Transverse colon (tissue), 4 donors: ENCODE measurements at regions not wholly inside any gene's neighbourhood (a gene's known extent, or its start where the extent isn't known, plus 50 kb on each side); places are given as distances from the start of the nearest gene placed in this dataset.

Source experiments
- DNase-seq: peaks from one replicate; pipeline ENCODE4 v3.0.0-alpha.2; 2019
- H3K27ac ChIP-seq, 4 donors: fragments of 200-600 bp; sonication (generic); 2 replicates each; pipeline ENCODE4 v1.5.1; 2016 to 2018; ENCODE audit warnings: inconsistent platforms in 4 of 4
- H3K27me3 ChIP-seq: fragments of 200-600 bp; sonication (generic); 2 replicates; pipeline ENCODE4 v1.5.1; 2017; ENCODE audit warnings: inconsistent platforms
- H3K36me3 ChIP-seq, 4 donors: fragments of 200-600 bp; sonication (generic); 2 replicates each; pipeline ENCODE4 v1.5.1; 2017 to 2019; ENCODE audit warnings: inconsistent platforms in 4 of 4
- H3K4me1 ChIP-seq, 4 donors: fragments of 200-600 bp; sonication (generic); 2 replicates each; pipeline ENCODE4 v1.5.1; 2017 to 2020; ENCODE audit warnings: inconsistent platforms in 4 of 4
- H3K4me3 ChIP-seq, 4 donors: fragments of 200-600 bp; sonication (generic); 1 replicate in 1 of 4; 2 replicates in 3 of 4; pipeline versions ENCODE4 v1.5.1 to v1.6.1; 2017 to 2019; ENCODE audit warnings: inconsistent platforms in 4 of 4
- H3K9me3 ChIP-seq, 2 donors: fragments of 200-600 bp; sonication (generic); 2 replicates each; pipeline ENCODE4 v1.5.1; 2017 to 2019; ENCODE audit warnings: inconsistent platforms in 2 of 2
- EP300 ChIP-seq: sonication (generic); formaldehyde crosslinking; IDR thresholded peaks from one replicate; pipeline ENCODE4 v1.6.1; 2017; ENCODE audit warnings: antibody characterized with exemption, low read depth
- POLR2A ChIP-seq: fragments of 450-650 bp; IDR thresholded peaks from one replicate; pipeline ENCODE4 v1.6.1; 2016; ENCODE audit warnings: antibody characterized with exemption, mild to moderate bottlenecking, moderate library complexity
- POLR2AphosphoS5 ChIP-seq, 3 donors: sonication (generic); formaldehyde crosslinking; IDR thresholded peaks; one replicate each; pipeline ENCODE4 v1.6.1; 2016; ENCODE audit warnings: antibody characterized with exemption in 3 of 3
- WGBS, 2 donors: methylation state at CpG; one replicate each; pipeline ENCODE4 v1.1.5; 2018; ENCODE audit warnings: low coverage in 1 of 2; 5-methylcytosine and 5-hydroxymethylcytosine counted together
- in situ Hi-C, 4 donors: fragments of 200-750 bp; cut with MboI; loops; one replicate each; pipeline versions ENCODE4 v1.15.0 to v1.15.1; 2017; ENCODE audit warnings: low sequenced_read_pairs in 3 of 4, low pct_ligation_motif_present in 1 of 4, low pct_unique_long_range_greater_than_20kb in 1 of 4
- intact Hi-C: fragments of 100-400 bp; cut with DNase I; formaldehyde crosslinking; loops from one replicate; pipeline ENCODE4 v1.15.1; 2023; ENCODE audit warnings: low total_unique reads
- TF ChIP-seq, protein P1 (sequence below), 5 experiments: fragments of 200-600 bp in 3 of 5; fragments of 450-650 bp in 2 of 5; sonication (generic) in 3 of 5; IDR thresholded peaks; 1 replicate in 2 of 5; 2 replicates in 3 of 5; pipeline ENCODE4 v1.5.1; 2016 to 2017; ENCODE audit warnings: antibody characterized with exemption in 5 of 5, inconsistent platforms in 3 of 5, mild to moderate bottlenecking in 2 of 5, moderate library complexity in 1 of 5

DNA sequence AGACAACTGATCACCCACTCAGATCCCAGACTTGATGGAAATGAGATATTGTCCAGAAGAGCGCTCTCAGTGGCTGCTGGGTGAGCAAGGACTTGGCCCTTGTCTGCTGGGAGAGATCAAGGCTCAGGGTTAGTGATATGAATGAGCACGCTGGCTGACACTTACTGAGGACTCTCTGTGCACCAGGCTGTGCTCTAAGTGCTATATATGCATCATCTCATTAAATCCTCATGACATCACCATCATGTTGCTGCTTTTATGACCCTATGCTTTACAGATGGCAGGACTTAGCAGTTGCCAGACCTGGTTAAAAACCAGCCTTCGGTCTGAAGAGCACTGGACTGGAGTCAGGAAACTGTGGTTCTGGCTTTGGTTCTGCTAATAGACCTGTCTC, 260.9 kb downstream of the VRK1 start:
- 67% methylated on average over 1 to 3 of the region's 3 CpGs for WGBS, 2 donors
- in situ Hi-C loops (no loop called here), intact Hi-C loops (no loop called here)
- Histone ChIP-seq H3K4me3 (no peak overlapping the region), H3K4me1 (no peaks in the 10 kb centered on the region), H3K27me3 (no peaks in the 10 kb centered on the region), H3K27ac (no peak overlapping the region), H3K9me3 (no peaks in the 10 kb centered on the region), H3K36me3 (no peaks in the 10 kb centered on the region)
- no peak for DNase-seq
- no peak for TF ChIP-seq EP300
- TF ChIP-seq POLR2A = no peak
- TF ChIP-seq POLR2AphosphoS5 (IDR thresholded peaks at IDR 0.05) = no peak
- TF ChIP-seq, protein P1, sequence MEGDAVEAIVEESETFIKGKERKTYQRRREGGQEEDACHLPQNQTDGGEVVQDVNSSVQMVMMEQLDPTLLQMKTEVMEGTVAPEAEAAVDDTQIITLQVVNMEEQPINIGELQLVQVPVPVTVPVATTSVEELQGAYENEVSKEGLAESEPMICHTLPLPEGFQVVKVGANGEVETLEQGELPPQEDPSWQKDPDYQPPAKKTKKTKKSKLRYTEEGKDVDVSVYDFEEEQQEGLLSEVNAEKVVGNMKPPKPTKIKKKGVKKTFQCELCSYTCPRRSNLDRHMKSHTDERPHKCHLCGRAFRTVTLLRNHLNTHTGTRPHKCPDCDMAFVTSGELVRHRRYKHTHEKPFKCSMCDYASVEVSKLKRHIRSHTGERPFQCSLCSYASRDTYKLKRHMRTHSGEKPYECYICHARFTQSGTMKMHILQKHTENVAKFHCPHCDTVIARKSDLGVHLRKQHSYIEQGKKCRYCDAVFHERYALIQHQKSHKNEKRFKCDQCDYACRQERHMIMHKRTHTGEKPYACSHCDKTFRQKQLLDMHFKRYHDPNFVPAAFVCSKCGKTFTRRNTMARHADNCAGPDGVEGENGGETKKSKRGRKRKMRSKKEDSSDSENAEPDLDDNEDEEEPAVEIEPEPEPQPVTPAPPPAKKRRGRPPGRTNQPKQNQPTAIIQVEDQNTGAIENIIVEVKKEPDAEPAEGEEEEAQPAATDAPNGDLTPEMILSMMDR (IDR thresholded peaks at IDR 0.05) = no peak

DNA sequence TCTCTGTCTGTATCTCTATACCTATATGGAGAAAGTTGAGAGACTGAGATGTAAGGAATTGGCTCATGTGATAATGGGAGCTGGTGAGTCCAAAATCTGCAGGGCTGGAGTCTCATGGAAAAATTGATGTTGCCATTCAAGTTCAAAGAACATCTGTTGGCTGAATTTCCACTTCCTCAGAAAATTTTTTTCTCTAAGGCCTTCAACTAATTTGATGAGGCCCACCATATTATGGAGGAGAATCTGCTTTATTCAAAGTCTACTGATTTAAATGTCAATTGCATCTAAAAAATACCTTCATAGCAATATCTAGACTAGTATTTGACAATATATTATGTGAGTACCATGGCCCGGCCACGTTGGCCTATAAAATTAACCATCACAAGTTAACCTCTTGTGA, 261.4 kb downstream of the VRK1 start:
- Histone ChIP-seq H3K9me3 (no peaks in the 10 kb centered on the region), H3K4me1 (no peaks in the 10 kb centered on the region), H3K4me3 (no peak overlapping the region), H3K36me3 (no peaks in the 10 kb centered on the region), H3K27me3 (no peaks in the 10 kb centered on the region), H3K27ac (no peak overlapping the region)
- intact Hi-C loops = no loop called here
- TF ChIP-seq POLR2A (no peak), POLR2AphosphoS5 (IDR thresholded peaks at IDR 0.05) (no peak), EP300 (no peak)
- TF ChIP-seq, protein P1 (IDR thresholded peaks at IDR 0.05) = no peak
- no peak for DNase-seq
- in situ Hi-C loops = no loop called here
- WGBS, 2 donors = 43 to 70% methylated on average over 2 of the region's 2 CpGs

DNA sequence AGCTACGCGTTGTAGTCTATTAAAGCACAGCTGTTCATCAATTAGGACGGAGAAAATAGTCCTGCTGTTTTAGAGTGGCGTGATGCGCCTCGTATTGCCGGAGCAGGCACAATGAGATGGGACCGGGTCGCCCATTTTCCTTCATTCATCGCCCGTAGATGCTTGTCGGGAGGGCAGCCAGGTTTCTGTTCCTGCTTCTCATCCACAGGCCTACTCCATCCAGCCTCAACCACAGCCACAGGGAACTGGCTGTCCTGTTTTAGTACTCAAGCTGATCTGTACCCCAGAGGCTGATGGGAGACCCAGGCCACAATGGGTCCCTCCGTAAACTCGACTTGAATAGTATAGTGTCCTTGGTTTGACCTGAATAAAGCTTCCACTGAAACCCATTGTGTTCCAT, 264.0 kb downstream of the VRK1 start:
- TF ChIP-seq POLR2AphosphoS5 (IDR thresholded peaks at IDR 0.05) (no peak), POLR2A (no peak)
- peak; percentile 9 for DNase-seq
- H3K27ac ChIP-seq = no peak overlapping the region

DNA sequence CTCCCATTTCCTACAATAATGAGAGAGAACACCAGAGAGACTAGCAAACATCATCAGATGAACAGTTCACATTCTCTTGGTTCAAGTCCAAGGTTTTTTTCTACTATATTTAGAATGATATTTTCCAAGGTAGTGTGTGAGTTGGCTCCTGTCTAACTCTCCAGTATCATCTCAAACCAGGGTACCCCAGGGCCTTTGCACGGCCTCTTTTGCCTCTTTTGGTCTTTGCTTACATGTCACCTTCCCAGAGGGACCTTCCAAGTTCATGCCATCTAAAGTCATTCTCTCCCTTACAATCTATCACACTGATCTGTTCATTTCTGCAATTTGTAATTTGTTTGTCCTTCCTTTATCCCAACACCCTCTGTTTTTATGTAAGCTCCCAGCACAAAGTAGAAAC, 264.5 kb downstream of the VRK1 start:
- in situ Hi-C loops (no loop called here), intact Hi-C loops (no loop called here)
- Histone ChIP-seq H3K9me3 (no peaks in the 10 kb centered on the region), H3K4me3 (no peak overlapping the region), H3K27ac (no peak overlapping the region), H3K4me1 (no peaks in the 10 kb centered on the region), H3K36me3 (no peaks in the 10 kb centered on the region), H3K27me3 (no peaks in the 10 kb centered on the region)
- TF ChIP-seq POLR2AphosphoS5 (IDR thresholded peaks at IDR 0.05) (no peak), EP300 (no peak), POLR2A (no peak)
- TF ChIP-seq, protein P1 (IDR thresholded peaks at IDR 0.05) = no peak
- 86% methylated on average over 1 of the region's 1 CpG for WGBS, 2 donors
- no peak for DNase-seq

More for the DNA sequence above, 264.0 kb downstream of the VRK1 start:
- Histone ChIP-seq H3K36me3 (no peaks in the 10 kb centered on the region), H3K9me3 (no peaks in the 10 kb centered on the region), H3K4me1 (no peaks in the 10 kb centered on the region), H3K27me3 (no peaks in the 10 kb centered on the region), H3K4me3 (no peak overlapping the region)
- WGBS, 2 donors = 84 to 100% methylated on average over 2 to 14 of the region's 14 CpGs
- in situ Hi-C loops = no loop called here
- intact Hi-C loops = no loop called here

DNA sequence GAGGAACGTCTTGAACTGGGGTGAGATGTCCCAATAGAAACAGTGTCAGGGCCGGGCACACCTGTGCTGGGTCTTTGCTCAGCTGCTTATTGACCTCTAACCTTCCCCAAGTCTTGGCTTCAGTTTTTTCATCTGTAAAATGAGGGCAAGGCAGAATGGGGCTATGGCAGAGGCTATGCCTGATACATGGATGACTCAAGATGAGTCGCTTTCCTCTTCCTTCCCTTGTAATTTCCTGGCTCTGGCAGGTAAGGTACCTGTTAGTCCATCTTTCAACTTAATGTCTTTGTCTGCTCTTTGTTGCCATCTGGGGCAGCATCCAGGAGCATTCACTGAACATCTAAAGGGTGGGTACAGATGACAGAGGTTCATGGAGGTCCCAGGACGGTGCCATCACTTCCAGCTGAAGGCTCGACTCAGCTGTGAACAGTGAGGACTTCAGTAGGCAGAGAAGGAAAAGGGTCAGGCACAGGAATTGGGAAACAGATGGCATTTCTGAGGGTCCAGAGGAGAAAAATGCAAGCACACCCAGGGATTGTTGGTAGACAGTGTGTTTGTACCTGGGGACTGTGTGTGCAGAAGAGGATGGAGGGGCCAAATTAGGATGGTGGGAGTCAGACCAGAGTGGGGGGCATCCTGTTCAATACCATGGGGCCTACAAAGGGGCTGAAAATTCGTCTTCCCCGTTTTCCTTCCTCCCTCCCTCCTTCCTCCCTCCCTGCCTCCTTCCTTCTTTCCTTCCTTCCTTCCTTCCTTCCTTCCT, 268.3 kb downstream of the VRK1 start:
- 48 to 57% methylated on average over 4 to 7 of the region's 7 CpGs for WGBS, 2 donors
- intact Hi-C loops (no loop called here), in situ Hi-C loops (no loop called here)
- TF ChIP-seq POLR2A = no peak
- TF ChIP-seq, protein P1 (IDR thresholded peaks at IDR 0.05) = no peak
- TF ChIP-seq EP300 = no peak
- TF ChIP-seq POLR2AphosphoS5 (IDR thresholded peaks at IDR 0.05) = no peak
- DNase-seq = no peak
- H3K27ac ChIP-seq = no peak overlapping the region
- no peak overlapping the region for H3K4me3 ChIP-seq
- H3K9me3 ChIP-seq = no peaks in the 10 kb centered on the region
- H3K27me3 ChIP-seq = no peaks in the 10 kb centered on the region
- no peaks in the 10 kb centered on the region for H3K4me1 ChIP-seq
- no peaks in the 10 kb centered on the region for H3K36me3 ChIP-seq
